ENCODE measurements at regions not wholly inside any gene's neighbourhood (a gene's known extent, or its start where the extent isn't known, plus 50 kb on each side); places are given as distances from the start of the nearest gene placed in this dataset.

DNA sequence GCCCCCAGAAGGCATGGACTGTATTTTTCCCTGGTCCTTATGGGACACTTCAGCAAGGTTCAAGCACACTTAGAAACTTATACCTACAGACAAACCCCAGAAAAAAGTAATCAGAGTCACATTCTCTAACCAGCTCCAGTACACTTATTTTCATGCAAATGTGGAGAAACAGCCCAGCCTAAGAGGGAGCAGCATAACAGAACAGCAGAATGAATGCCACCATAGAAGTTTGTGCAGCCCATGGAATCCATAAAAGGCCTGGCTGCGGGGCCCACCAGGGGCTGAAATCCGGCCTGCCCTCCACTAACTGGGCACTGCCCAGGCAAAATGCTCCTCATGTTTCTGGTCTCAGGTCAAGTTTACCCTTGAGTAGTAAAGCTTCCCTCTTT, 60.4 kb upstream of the ATP1A1 start:
- TF ChIP-seq MAZ (IDR thresholded peaks at IDR 0.05; ENCODE audit: borderline replicate concordance, low read depth, low read length) (no peak), MAZ (CRISPR knock-in tag; IDR thresholded peaks at IDR 0.05; ENCODE audit: low read depth) (no peak), RXRB (CRISPR knock-in tag; IDR thresholded peaks at IDR 0.05; ENCODE audit: borderline replicate concordance) (no peak), EZH2 (conservative IDR thresholded peaks at IDR 0.05; ENCODE audit: low read depth, low read length) (no peak), ETV6 (CRISPR knock-in tag; conservative IDR thresholded peaks at IDR 0.05) (no peak), ZNF121 (CRISPR knock-in tag; IDR thresholded peaks at IDR 0.05) (no peak), IKZF1 (IDR thresholded peaks at IDR 0.05) (no peak), TAF1 (CRISPR knock-in tag; IDR thresholded peaks at IDR 0.05) (no peak), FOXA1 (IDR thresholded peaks at IDR 0.05) (no peak), FOXA1 (CRISPR knock-in tag; IDR thresholded peaks at IDR 0.05) (no peak), POLR2A (IDR thresholded peaks at IDR 0.05; ENCODE audit: insufficient read depth in 1 of 2, low read depth in 2 of 2, low read length in 2 of 2) (no peak), ZNF644 (CRISPR knock-in tag; IDR thresholded peaks at IDR 0.05; ENCODE audit: low read depth) (no peak)
- TF ChIP-seq, protein P1, sequence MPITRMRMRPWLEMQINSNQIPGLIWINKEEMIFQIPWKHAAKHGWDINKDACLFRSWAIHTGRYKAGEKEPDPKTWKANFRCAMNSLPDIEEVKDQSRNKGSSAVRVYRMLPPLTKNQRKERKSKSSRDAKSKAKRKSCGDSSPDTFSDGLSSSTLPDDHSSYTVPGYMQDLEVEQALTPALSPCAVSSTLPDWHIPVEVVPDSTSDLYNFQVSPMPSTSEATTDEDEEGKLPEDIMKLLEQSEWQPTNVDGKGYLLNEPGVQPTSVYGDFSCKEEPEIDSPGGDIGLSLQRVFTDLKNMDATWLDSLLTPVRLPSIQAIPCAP (CRISPR knock-in tag; IDR thresholded peaks at IDR 0.05; ENCODE audit: low read depth) = no peak
- TF ChIP-seq, protein P2, sequence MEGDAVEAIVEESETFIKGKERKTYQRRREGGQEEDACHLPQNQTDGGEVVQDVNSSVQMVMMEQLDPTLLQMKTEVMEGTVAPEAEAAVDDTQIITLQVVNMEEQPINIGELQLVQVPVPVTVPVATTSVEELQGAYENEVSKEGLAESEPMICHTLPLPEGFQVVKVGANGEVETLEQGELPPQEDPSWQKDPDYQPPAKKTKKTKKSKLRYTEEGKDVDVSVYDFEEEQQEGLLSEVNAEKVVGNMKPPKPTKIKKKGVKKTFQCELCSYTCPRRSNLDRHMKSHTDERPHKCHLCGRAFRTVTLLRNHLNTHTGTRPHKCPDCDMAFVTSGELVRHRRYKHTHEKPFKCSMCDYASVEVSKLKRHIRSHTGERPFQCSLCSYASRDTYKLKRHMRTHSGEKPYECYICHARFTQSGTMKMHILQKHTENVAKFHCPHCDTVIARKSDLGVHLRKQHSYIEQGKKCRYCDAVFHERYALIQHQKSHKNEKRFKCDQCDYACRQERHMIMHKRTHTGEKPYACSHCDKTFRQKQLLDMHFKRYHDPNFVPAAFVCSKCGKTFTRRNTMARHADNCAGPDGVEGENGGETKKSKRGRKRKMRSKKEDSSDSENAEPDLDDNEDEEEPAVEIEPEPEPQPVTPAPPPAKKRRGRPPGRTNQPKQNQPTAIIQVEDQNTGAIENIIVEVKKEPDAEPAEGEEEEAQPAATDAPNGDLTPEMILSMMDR (CRISPR knock-in tag; IDR thresholded peaks at IDR 0.05) = 0 out of 2 replicates have a peak, but pooled peaks have one; percentile 0
- TF ChIP-seq, protein P3, sequence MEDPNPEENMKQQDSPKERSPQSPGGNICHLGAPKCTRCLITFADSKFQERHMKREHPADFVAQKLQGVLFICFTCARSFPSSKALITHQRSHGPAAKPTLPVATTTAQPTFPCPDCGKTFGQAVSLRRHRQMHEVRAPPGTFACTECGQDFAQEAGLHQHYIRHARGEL (CRISPR knock-in tag; IDR thresholded peaks at IDR 0.05) = no peak
- TF ChIP-seq, protein P4, sequence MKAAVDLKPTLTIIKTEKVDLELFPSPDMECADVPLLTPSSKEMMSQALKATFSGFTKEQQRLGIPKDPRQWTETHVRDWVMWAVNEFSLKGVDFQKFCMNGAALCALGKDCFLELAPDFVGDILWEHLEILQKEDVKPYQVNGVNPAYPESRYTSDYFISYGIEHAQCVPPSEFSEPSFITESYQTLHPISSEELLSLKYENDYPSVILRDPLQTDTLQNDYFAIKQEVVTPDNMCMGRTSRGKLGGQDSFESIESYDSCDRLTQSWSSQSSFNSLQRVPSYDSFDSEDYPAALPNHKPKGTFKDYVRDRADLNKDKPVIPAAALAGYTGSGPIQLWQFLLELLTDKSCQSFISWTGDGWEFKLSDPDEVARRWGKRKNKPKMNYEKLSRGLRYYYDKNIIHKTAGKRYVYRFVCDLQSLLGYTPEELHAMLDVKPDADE (CRISPR knock-in tag; IDR thresholded peaks at IDR 0.05) = no peak
